ENCODE measurements at regions not wholly inside any gene's neighbourhood (a gene's known extent, or its start where the extent isn't known, plus 50 kb on each side); places are given as distances from the start of the nearest gene placed in this dataset.

- H3K9me3 ChIP-seq (ENCODE audit: low read length) = peaks cover 10% of the 10 kb centered on the region
- ChIA-PET POLR2A (no interaction called here), CTCF (ENCODE audit: low intra/inter-chr PET ratio, low total read pairs) (interaction anchor here (4.9 kb wide), 1 partner anchor 36 kb away, joined by 111 read pairs; no protein-coding TSS in a partner anchor)
- no peak overlapping the region for H2AFZ ChIP-seq (ENCODE audit: low read length)
- in situ Hi-C loops (cut with HindIII; ENCODE audit: extremely low pct_ligation_motif_present, low pct_unique_long_range_greater_than_20kb) (loop anchor here (5.0 kb wide), 2 partner anchors 39 to 159 kb away; no protein-coding TSS in a partner anchor), intact Hi-C loops (cut with micrococcal nuclease; ENCODE audit: unreplicated experiment) (no loop called here)
- no peaks in the 10 kb centered on the region for H3K4me1 ChIP-seq (ENCODE audit: insufficient read depth, low read length)
- no peaks in the 10 kb centered on the region for H3K36me3 ChIP-seq (replicated peaks in 1 of 2; ENCODE audit: control insufficient read depth in 1 of 2, insufficient read depth in 2 of 2, low read length in 2 of 2)
- ATAC-seq = no peak
- no peak overlapping the region for H3K4me2 ChIP-seq (ENCODE audit: low read depth, low read length)
- no peak overlapping the region for H3K9ac ChIP-seq (ENCODE audit: insufficient read depth, low read depth, low read length)
- H3K27ac ChIP-seq (ENCODE audit: extremely low read length, insufficient read depth, low read length) = no peak overlapping the region
- TF ChIP-seq ZNF839 (CRISPR knock-in tag; IDR thresholded peaks at IDR 0.05; ENCODE audit: borderline replicate concordance) (no peak), ZNF710 (CRISPR knock-in tag; IDR thresholded peaks at IDR 0.05; ENCODE audit: borderline replicate concordance) (no peak), ZFP1 (CRISPR knock-in tag; IDR thresholded peaks at IDR 0.05) (no peak), RFX5 (IDR thresholded peaks at IDR 0.05; ENCODE audit: low read depth, low read length) (peak; percentile 14; the same call in 1 of the 2 replicates), ZNF670 (CRISPR knock-in tag; IDR thresholded peaks at IDR 0.05; ENCODE audit: borderline replicate concordance) (no peak), MXI1 (IDR thresholded peaks at IDR 0.05; ENCODE audit: borderline replicate concordance, low read depth, low read length) (no peak), MAFK (conservative IDR thresholded peaks at IDR 0.05 in 1 of 2, IDR thresholded peaks at IDR 0.05 in 1 of 2; ENCODE audit: low read length in 2 of 2) (peak; percentile 100), PHF21A (CRISPR knock-in tag; IDR thresholded peaks at IDR 0.05) (no peak), MAFF (IDR thresholded peaks at IDR 0.05; ENCODE audit: low read depth, low read length) (peak; percentile 100), ZNF280B (CRISPR knock-in tag; IDR thresholded peaks at IDR 0.05; ENCODE audit: borderline replicate concordance) (no peak), MATR3 (CRISPR knock-in tag; IDR thresholded peaks at IDR 0.05) (no peak)
- no peaks in the 10 kb centered on the region for H3K79me2 ChIP-seq (ENCODE audit: insufficient read depth, low read length)
- no TSS peak for BruUV-seq (replicated peaks)
- no peak for FAIRE-seq
- no peaks in the 10 kb centered on the region for H4K20me1 ChIP-seq (ENCODE audit: insufficient read depth, low read length)
- no peak overlapping the region for H3K4me3 ChIP-seq (replicated peaks in 1 of 3; ENCODE audit: insufficient read depth in 1 of 3, low read depth in 2 of 3, low read length in 3 of 3)
- 2% methylated on average over 2 of the region's 2 CpGs for WGBS (ENCODE audit: low lambda C conversion rate)
- no peak for DNase-seq (ENCODE audit: low spot score)
- no peaks in the 10 kb centered on the region for H3K27me3 ChIP-seq (ENCODE audit: control insufficient read depth in 1 of 2, insufficient read depth in 2 of 2, low read length in 2 of 2)
Measured at GRCh38 chr2:199703199-199703598, 147.8 kb downstream of the FTCDNL1 start.
